Activated CD4-positive, CD25-positive, alpha-beta regulatory T cell treated with anti-CD3 and anti-CD28 coated beads, Interleukin-2, amount 50 U/mL, for 24 hours (primary cell): ENCODE measurements at regions not wholly inside any gene's neighbourhood (a gene's known extent, or its start where the extent isn't known, plus 50 kb on each side); places are given as distances from the start of the nearest gene placed in this dataset.
"Not testable (repeated sequence)": the region's sequence is repeated elsewhere in the genome, so short reads cannot be mapped to it uniquely, and the experiment has no call there.

Source experiments
- ATAC-seq, 2 donors: fragments of 150-1000 bp; cut with Tn5 transposase; one replicate each; pipeline ENCODE4 v1.10.0; 2021; ENCODE audit warnings: mild to moderate bottlenecking in 1 of 2, moderate library complexity in 1 of 2

- no peak for ATAC-seq
These were observed 1472.4 kb upstream of the GOT2 start for GRCh38 chr16:60206516-60206915.

DNA sequence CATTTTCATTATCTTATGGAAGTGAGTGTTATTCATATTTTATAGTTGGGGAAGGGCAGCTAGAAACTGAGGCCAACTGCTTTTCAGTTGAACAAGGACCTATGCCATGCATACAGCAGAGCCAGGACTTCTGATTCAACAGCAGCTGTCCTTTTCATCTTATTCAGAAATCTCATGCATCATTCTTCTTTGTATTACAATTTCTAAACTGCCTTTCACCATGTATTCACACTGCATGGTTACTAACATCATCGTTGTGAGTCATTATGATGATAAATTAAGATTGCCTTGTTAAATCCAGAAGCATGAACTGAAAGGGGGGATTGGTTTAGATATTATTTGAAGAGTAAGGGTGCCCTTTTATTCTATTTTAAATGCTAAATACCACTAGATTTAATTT is 1470.1 kb upstream of the GOT2 start:
- ATAC-seq = no peak

- ATAC-seq = no peak
These were observed 1469.5 kb upstream of the GOT2 start for GRCh38 chr16:60203525-60204124.

DNA sequence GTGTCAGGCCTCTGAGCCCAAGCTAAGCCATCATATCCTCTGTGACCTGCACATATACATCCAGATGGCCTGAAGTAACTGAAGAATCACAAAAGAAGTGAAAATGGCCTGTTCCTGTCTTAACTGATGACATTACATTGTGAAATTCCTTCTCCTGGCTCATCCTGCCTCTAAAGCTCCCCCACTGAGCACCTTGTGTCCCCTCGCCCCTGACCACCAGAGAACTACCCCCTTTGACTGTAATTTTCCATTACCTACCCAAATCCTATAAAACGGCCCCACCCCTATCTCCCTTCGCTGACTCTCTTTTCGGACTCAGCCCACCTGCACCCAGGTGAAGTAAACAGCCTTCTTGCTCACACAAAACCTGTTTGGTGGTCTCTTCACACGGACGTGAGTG is 1466.6 kb upstream of the GOT2 start:
- not testable (repeated sequence) for ATAC-seq

DNA sequence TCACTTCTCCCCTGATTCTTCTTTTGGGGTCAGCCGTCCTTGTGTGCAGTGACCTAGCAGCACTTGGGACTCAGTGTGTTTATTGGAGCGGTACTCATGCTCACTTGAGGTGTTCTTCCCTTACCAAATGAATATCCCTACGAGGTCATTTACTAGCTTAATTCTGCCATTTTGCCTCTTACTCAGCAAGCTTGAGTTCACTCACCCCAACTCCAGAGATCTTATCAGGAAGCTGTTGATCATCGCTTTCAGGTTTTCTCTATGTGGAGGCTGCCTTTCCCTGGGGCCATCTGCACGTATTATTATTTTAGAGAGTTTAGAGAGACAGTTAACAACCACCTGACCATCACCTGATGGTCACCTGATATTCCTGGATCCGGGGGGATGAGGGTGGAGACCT is 1466.0 kb upstream of the GOT2 start:
- ATAC-seq = no peak

DNA sequence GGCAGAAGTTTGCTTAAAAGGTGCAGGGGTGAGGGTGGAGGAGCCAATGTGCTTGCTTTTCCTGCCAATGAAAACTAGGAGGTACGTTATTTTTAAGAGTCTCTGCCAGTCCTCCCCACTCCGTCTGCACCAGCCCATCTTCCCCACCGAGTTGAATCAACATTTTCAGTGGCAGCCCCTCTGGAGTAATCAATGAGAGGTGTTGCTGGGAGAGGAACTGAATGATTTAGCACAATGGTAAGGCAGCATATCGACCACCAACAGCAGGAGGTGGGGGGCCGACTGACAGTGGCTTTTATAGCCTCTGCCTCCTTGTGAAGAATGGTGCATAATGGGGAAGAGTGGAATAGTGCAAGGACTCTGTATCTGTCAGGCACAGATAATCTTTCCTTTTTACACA is 1465.0 kb upstream of the GOT2 start:
- no peak for ATAC-seq

GRCh38 chr16:60181536-60181935 is 1447.4 kb upstream of the GOT2 start:
- no peak for ATAC-seq

- no peak for ATAC-seq
These were observed 1446.5 kb upstream of the GOT2 start for GRCh38 chr16:60180609-60181008.

DNA sequence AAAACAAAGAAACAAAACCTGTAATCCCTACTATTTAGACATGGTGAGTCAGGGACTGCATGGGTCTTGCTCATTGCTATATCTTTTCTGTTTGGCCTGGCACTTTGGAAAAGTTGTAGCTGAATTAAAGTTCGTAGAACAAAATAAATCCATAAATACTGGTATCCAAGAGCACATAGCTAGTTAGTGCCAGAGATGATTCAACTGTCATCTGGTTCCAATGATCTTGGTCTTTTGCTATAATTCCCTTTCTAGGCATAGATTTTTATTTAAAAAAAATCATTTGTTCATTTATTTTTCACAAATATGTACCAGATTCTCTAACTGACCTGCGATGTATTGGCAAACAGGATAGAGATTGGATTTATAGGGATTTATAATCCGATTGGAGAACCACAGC is 1436.1 kb upstream of the GOT2 start:
- ATAC-seq = no peak

GRCh38 chr16:60166111-60166510 is 1432.0 kb upstream of the GOT2 start:
- no peak for ATAC-seq

GRCh38 chr16:60151987-60152386 is 1417.9 kb upstream of the GOT2 start:
- no peak for ATAC-seq

DNA sequence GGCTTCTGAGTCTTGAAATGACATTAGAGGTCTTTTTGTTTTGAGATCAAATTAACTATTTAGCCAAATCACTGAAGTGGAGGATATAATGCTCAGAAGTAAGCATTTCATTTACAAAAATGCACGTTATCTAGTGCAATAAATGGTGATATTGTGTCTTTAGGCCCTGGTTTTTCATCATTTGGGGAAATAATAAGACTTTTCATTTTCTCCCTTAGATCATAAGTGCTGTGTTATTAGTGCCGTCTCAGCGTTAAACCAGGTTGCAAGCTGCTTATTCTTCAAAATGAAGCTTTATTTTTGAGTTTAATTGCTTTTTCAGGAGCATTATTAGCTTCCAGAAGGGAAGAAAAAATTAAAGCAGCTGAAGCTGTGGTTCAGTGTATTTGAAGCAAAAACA is 1416.8 kb upstream of the GOT2 start:
- no peak for ATAC-seq

DNA sequence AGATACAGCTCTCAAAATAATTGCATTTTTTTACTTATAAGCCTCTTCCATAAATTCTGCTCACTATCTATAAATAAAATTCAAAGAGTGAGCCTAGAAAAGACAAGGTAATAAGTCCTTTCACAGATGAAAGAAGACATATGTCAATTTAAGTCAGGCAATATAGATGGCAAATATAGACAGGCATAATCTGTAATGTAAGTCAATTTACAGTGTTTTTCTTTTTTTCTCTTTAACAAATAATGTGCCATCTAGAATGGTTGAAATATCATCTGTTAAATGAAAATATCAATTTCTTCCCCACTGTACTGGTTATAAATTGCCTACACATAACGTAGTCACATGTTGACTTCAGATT is 1409.2 kb upstream of the GOT2 start:
- no peak for ATAC-seq

- ATAC-seq = no peak
These were observed 1408.7 kb upstream of the GOT2 start for GRCh38 chr16:60142619-60143347.

DNA sequence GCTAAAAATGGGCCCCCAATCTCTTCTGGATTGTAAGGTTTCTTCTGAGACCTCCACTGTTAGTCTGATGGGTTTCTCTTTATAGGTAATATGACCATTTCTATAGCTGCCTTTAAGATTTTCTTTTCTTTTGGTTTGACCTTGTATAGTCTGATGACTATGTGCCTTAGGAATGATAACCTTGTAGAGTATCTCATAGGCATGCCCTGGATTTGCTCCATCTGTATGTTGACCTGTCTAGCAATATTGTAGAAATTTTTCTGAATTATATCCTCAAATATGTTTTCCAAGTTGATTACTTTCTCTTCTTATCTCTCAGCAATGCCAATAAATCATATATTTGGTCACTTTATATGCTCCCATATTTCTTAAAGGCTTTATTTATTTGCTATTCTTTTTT is 1403.8 kb upstream of the GOT2 start:
- no peak for ATAC-seq

DNA sequence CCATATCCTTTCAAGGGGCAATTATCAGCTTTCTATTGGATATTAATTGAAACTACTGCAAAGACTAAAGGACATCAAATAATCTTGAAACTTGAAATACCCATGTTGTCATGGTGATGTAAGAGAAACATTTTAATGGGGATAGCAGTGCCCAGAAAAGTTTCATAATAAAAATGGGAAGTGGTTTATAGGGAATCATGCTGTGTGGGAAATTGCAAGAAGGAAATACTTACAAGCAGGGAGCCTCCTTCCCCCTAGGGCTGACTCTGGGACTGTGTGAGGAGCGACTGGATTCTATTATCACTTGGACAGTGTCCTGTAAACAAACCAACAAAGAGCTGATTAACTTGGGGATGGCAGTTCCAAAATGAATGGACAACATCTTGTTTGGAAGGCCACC is 1393.1 kb upstream of the GOT2 start:
- no peak for ATAC-seq

- ATAC-seq = not testable (repeated sequence)
These were observed 1392.0 kb upstream of the GOT2 start for GRCh38 chr16:60126115-60126514.

DNA sequence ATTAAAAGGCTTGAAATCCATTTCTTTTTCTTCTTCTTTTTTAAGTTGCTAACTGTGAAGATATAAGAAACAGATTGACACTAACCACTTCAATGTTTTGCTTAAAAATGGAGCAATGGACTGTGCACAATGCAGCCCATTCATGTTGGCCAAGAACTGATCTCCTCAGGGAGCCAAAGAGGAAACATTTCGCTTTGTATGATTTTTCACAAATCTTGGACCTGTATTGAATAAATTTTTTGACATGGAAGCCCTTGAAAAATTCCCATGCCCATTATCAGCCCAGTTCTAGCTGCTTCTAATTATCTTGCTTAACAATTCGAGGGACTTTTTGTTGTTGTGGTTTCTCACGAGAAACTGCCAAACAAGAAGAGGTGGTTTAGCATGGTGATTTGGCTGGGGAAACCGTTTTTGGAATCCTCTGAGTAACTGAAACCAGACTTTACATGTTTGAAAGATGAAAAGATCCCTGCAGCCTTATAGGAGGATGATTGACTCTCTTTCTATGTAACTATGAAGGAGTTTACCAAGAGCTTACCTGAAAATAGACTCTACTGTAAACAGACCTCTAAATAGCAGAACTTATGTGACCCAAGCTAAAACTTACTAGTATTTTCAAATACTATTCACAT is 1389.4 kb upstream of the GOT2 start:
- no peak for ATAC-seq

- ATAC-seq = no peak
These were observed 1386.5 kb upstream of the GOT2 start for GRCh38 chr16:60120586-60120985.

DNA sequence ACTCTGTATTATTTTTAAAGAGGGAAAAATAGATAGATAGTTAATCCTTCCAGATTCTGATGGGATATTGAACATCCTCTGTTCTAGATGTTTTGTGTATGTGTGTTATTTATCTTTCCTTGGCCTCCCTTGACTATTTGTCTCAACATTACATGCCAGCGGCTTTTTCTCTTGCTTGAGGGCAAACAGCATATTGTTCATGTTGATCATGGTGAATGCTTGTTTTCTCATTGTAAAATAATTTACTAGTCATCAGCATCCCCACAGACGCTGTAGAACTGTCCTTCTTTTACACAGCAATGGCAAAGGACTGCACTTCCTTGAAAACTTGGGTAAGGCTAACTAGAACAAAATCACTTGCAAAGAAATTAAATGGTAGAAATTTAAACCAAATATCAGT is 1376.4 kb upstream of the GOT2 start:
- no peak for ATAC-seq

DNA sequence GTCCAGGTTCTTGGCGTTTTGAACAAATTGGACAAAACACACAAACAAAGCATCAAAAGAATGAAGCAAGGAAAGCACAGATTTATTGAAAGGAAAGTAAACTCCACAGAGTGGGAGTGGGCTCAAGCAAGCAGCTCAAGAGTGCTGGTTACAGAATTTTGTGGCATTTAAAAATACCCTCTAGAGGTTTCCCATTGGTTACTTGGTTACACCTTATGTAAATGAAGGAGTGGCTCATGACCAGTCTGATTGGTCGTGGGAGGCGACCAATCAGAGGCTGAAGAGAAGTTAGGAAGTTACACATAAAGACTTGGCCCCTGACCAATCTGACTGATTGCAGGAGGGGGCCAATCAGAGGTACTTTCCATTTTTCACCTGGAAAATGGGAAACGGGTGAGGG is 1373.8 kb upstream of the GOT2 start:
- ATAC-seq = no peak

DNA sequence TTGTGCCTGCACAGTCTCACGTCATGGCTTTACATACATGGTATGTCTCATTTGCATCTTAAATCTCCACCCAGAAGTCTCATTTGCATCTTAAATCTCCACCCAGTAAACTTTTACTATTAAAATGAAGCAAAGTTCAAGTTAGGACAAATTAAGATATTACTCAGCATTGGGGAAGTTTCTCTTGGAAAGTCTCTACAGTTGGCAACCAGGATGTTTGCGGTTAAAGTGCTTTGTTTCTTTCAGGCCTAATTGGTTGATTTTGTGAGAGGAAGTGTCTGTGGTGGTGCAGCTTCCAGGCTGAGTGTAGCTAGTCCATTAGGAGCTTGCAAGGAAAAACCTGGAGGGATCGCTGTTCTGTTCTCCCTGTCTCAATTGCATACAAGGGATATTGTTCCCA is 1373.3 kb upstream of the GOT2 start:
- ATAC-seq = no peak

- no peak for ATAC-seq
These were observed 1366.3 kb upstream of the GOT2 start for GRCh38 chr16:60100371-60100770.

GRCh38 chr16:60091529-60091928 is 1357.4 kb upstream of the GOT2 start:
- no peak for ATAC-seq

DNA sequence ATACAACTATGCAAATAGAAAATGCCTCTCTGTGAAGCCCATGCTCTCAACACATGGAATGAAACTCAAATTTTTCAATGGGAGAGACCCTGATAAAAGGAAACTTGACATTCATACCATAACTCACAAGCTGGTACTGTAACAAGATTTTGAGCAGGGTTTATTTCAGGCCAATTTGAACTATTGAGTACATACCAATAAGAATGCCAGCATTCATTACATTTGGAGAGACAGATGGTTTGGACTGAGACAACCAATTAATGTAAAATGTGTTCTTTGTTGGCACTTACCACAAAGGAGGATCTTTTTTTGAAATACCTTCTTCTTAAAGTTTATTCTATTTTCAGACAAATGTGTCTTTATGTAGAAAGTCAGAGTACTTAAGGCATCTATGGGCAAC is 1357.0 kb upstream of the GOT2 start:
- ATAC-seq = no peak
